HEK293T (cell line): ENCODE measurements at regions not wholly inside any gene's neighbourhood (a gene's known extent, or its start where the extent isn't known, plus 50 kb on each side); places are given as distances from the start of the nearest gene placed in this dataset.
"Not testable (repeated sequence)": the region's sequence is repeated elsewhere in the genome, so short reads cannot be mapped to it uniquely, and the experiment has no call there.

Experiments
- ELF4 ChIP-seq: fragments of 450-650 bp; IDR thresholded peaks from 2 replicates; pipeline ENCODE4 v1.6.1; 2017; ENCODE audit warnings: antibody characterized with exemption
- FOXA1 ChIP-seq: fragments of 450-650 bp; IDR thresholded peaks from 2 replicates; pipeline ENCODE4 v1.6.1; 2016; ENCODE audit warnings: mild to moderate bottlenecking
- FOXK2 ChIP-seq: fragments of 450-650 bp; IDR thresholded peaks from 2 replicates; pipeline ENCODE4 v1.6.1; 2016; ENCODE audit warnings: mild to moderate bottlenecking
- SP1 ChIP-seq: fragments of 450-650 bp; IDR thresholded peaks from 2 replicates; pipeline ENCODE4 v1.6.1; 2017
- TARDBP ChIP-seq: fragments of 450-650 bp; IDR thresholded peaks from 2 replicates; pipeline ENCODE4 v1.6.1; 2016
- TF ChIP-seq, protein P1 (sequence below): fragments of 450-650 bp; IDR thresholded peaks from 2 replicates; pipeline ENCODE4 v1.6.1; 2016

DNA sequence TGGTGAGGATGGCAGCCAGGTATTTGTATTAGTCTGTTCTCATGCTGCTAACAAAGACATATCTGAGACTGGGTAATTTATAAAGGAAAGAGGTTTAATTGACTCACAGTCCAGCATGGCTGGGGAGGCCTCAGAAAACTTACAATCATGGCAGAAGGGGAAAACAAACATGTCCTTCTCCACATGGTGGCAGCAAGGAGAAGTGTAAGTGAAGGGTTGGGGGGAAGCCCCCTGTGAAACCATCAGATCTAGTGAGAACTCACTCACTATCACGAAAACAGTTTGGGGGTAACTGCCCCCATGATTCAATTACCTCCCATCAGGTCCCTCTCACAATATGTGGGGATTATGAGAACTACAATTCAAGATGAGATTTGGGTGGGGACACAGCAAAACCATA, 276.8 kb downstream of the OLFM4 start:
- TF ChIP-seq, protein P1, sequence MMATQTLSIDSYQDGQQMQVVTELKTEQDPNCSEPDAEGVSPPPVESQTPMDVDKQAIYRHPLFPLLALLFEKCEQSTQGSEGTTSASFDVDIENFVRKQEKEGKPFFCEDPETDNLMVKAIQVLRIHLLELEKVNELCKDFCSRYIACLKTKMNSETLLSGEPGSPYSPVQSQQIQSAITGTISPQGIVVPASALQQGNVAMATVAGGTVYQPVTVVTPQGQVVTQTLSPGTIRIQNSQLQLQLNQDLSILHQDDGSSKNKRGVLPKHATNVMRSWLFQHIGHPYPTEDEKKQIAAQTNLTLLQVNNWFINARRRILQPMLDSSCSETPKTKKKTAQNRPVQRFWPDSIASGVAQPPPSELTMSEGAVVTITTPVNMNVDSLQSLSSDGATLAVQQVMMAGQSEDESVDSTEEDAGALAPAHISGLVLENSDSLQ = not testable (repeated sequence)
- TF ChIP-seq FOXA1, ELF4, TARDBP, SP1, FOXK2: not testable (repeated sequence)
